KMS-11 (cell line): ENCODE measurements at regions not wholly inside any gene's neighbourhood (a gene's known extent, or its start where the extent isn't known, plus 50 kb on each side); places are given as distances from the start of the nearest gene placed in this dataset.

ENCODE experiments used
- H2AFZ ChIP-seq: fragments of 200-600 bp; sonication (generic); 2 replicates; pipeline ENCODE4 v1.6.1; 2016; ENCODE audit warnings: antibody characterized with exemption, mixed run types, low read depth
- H3K27ac ChIP-seq: fragments of 200-600 bp; sonication (generic); 2 replicates; pipeline ENCODE4 v1.6.1; 2016; ENCODE audit warnings: mild to moderate bottlenecking, mixed run types
- H3K27me3 ChIP-seq: fragments of 200-600 bp; sonication (generic); 2 replicates; pipeline ENCODE4 v1.6.1; 2017; ENCODE audit warnings: mild to moderate bottlenecking, low read depth, mixed run types, moderate library complexity; ENCODE audit not compliant: insufficient read depth
- H3K36me3 ChIP-seq: fragments of 200-600 bp; sonication (generic); 2 replicates; pipeline ENCODE4 v1.6.1; 2017; ENCODE audit warnings: mild to moderate bottlenecking, mixed run types; ENCODE audit not compliant: insufficient read depth
- H3K4me1 ChIP-seq: fragments of 200-600 bp; sonication (generic); 2 replicates; pipeline ENCODE4 v1.6.1; 2016; ENCODE audit warnings: mild to moderate bottlenecking, low read depth, mixed run types; ENCODE audit not compliant: poor library complexity, severe bottlenecking
- H3K4me2 ChIP-seq: fragments of 200-600 bp; sonication (generic); 2 replicates; pipeline ENCODE4 v1.7.0; 2016; ENCODE audit warnings: mild to moderate bottlenecking, mixed run types
- H3K4me3 ChIP-seq: fragments of 200-600 bp; sonication (generic); IDR thresholded peaks from 2 replicates; pipeline ENCODE4 v1.6.1; 2017; ENCODE audit warnings: low read depth, low read length, mixed read lengths; ENCODE audit not compliant: insufficient read depth
- H3K79me2 ChIP-seq: fragments of 200-600 bp; sonication (generic); 2 replicates; pipeline ENCODE4 v1.6.1; 2016; ENCODE audit warnings: low read depth, mixed run types; ENCODE audit not compliant: insufficient read depth
- H3K9ac ChIP-seq: fragments of 200-600 bp; sonication (generic); 2 replicates; pipeline ENCODE4 v1.6.1; 2016; ENCODE audit warnings: mild to moderate bottlenecking, mixed run types
- H4K20me1 ChIP-seq: fragments of 200-600 bp; sonication (generic); 2 replicates; pipeline ENCODE4 v1.6.1; 2016; ENCODE audit warnings: mild to moderate bottlenecking, mixed run types; ENCODE audit not compliant: insufficient read depth
- CTCF ChIP-seq: fragments of 200-600 bp; sonication (generic); conservative IDR thresholded peaks from 2 replicates; pipeline ENCODE4 v1.6.1; 2017; ENCODE audit warnings: low read depth, mild to moderate bottlenecking, antibody characterized with exemption, low read length, moderate library complexity, mixed read lengths

GRCh38 chr18:55642191-55642590 is 54.2 kb upstream of the TCF4 start:
- no peak overlapping the region for H3K4me2 ChIP-seq

GRCh38 chr18:55641486-55641885 is 53.5 kb upstream of the TCF4 start:
- no peak overlapping the region for H3K4me2 ChIP-seq
- H3K27ac ChIP-seq = no peak overlapping the region
- H3K79me2 ChIP-seq = no peaks in the 10 kb centered on the region
- H3K9ac ChIP-seq = no peak overlapping the region
- no peak for TF ChIP-seq CTCF
- H3K36me3 ChIP-seq = no peaks in the 10 kb centered on the region
- no peak overlapping the region for H3K4me3 ChIP-seq
- no peaks in the 10 kb centered on the region for H3K27me3 ChIP-seq
- H3K4me1 ChIP-seq = no peaks in the 10 kb centered on the region
- no peak overlapping the region for H2AFZ ChIP-seq
- H4K20me1 ChIP-seq = no peaks in the 10 kb centered on the region

More at GRCh38 chr18:55642191-55642590, 54.2 kb upstream of the TCF4 start:
- no peaks in the 10 kb centered on the region for H3K79me2 ChIP-seq
- no peak overlapping the region for H3K4me3 ChIP-seq
- H2AFZ ChIP-seq = no peak overlapping the region
- no peaks in the 10 kb centered on the region for H3K27me3 ChIP-seq
- no peaks in the 10 kb centered on the region for H3K4me1 ChIP-seq
- no peak overlapping the region for H3K9ac ChIP-seq
- no peaks in the 10 kb centered on the region for H3K36me3 ChIP-seq
- H3K27ac ChIP-seq = no peak overlapping the region
- no peaks in the 10 kb centered on the region for H4K20me1 ChIP-seq
- TF ChIP-seq CTCF = no peak
